HG03196 (cell line): ENCODE measurements at regions not wholly inside any gene's neighbourhood (a gene's known extent, or its start where the extent isn't known, plus 50 kb on each side); places are given as distances from the start of the nearest gene placed in this dataset.

ENCODE experiments used
- ATAC-seq: cut with Tn5 transposase; IDR thresholded peaks from one replicate; pipeline ENCODE4 v1.9.1; 2021; ENCODE audit not compliant: unreplicated experiment

DNA sequence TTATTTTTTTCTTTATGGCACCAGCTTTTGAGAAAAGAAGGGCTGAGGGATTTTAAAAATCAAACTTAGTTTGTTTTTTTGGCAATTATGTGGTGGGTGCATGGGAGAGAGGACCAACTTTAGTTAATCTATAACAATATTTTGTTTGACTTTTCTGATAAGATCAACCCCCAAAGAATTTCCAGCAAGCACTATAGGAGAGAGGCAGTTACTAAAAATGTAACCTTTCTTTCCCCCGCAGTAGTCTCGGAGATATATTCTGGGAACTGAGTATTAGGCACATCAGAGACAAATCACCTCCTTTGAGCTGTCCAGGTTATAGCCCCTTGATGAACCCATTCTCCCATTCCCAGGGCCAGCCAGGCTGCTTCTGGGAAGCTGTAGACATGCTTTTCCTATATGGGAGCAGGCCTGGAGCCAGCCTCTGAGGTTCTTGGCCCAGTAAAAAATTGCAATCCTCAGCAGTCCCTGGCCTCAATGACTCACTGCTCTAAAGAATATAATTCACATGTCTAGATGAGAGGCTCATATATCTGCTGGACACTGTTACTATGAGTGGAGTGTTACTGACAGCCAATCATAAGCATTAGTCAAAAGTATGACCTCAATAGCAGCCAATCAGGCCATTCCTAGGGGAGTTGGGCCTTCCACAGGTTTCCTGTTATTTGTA, 138.3 kb upstream of the AGBL1 start:
- no peak for ATAC-seq

DNA sequence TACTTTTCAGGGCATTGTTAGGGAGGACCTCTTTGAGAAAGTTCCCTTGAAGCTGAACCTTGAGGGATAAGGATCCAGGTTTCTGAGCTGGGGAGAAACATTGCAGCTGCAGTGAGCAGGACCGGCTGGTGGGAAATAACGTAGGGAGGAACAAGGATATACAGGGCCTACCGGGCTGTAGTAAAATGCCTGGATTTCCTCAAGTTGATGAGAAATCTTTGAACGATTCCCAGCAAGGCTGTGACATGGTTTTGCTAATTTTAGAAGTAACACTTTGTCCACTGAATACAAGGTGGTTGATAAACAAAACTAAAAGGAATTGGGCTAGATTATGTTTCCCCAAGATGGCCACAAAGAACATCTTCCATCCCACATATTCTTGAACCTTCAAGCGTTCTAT, 137.0 kb upstream of the AGBL1 start:
- ATAC-seq = no peak

DNA sequence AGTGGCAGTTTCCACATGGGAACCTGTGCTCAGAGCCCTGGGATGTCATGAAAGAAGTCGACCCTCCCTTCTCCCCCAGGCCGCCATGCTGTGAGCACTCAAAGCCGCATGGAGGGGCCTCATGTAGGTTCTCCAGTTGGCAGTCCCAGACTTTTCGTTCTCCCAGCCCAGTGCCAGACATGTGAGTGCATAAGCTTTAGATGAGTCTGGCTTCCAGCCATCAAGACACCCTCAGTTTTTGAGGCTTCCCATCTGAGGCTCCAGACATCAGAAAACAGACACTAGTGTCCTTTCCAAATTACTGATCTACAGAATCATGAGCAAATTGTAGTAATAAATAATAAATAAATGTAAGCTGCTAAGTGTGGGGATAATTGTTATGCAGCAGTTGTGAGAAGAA, 136.5 kb upstream of the AGBL1 start:
- ATAC-seq = no peak

DNA sequence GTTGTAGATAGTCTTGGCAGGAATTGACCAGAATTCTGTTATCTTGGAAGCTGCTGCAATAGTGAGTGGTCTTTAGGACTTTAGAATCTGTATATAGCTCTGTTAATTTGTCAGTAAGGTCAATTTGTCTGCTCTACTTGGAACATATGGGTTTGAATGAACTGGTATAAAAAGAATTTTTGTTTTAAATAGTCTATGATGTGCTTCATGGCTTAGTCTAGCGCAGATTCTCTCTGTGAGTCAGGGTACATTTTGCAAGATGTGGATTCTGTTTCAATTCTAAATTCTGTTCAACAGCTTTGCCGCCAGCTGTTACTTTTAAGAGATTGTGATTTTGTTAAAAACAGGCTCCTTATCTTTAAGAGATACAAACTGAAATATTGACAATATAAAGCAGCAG, 135.9 kb upstream of the AGBL1 start:
- no peak for ATAC-seq

DNA sequence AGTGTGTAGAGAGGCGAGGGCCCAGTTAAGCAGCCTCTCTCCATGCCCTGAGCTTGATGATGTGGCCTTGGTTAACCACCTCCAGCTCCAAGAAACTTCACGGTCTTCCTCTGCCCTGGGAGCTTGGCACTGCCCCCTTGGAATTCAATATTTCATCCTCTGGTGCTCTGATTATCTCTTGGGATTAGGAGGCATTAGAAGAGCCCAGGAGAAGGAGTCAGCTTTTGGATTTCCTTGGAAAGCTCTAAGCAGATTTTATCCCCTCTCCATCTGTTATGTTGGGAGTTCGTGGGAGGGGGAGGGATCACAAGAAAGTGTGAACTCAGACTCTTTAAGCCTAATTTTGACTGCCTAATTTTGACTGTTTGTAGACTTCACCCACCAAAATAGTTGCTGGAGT, 132.7 kb upstream of the AGBL1 start:
- no peak for ATAC-seq

DNA sequence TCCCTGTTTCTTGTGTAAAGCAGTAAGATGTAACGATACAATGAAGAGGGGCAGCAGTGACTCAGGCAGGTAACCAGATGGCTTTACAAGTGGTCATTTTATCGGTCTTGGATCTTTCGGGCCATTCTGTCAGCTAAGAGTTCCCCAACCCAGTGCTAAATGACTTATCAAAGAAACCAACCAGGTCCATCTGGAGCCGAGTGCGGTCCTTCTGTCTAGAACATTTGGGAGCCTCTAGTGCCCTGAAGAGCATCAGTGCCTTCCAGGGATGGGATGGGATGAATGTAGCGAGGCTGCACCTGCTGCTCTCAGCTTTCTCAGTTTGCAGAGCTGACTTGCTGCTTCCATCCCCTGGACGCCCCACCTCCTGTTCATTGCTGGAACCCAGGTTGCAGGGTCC, 131.7 kb upstream of the AGBL1 start:
- ATAC-seq = no peak

DNA sequence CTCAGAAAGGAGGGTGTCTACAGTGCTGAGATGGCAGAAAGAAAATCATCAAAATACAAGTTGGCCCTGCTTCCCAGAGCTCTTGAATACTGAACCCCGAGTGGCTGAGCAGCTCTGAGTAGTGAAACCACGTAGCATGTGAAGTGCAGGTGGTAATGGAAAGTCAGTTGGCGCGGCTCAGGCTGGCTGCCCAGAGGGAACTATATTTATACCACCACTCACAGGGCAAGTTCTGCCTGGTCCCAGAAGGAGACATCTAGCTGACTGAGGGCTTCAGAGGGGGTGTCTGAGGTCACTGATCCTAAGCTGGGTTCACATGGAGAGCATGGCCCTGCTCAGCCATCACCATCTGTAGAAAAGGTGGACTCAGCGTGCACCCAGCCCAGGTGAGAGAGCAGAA, 129.6 kb upstream of the AGBL1 start:
- no peak for ATAC-seq

DNA sequence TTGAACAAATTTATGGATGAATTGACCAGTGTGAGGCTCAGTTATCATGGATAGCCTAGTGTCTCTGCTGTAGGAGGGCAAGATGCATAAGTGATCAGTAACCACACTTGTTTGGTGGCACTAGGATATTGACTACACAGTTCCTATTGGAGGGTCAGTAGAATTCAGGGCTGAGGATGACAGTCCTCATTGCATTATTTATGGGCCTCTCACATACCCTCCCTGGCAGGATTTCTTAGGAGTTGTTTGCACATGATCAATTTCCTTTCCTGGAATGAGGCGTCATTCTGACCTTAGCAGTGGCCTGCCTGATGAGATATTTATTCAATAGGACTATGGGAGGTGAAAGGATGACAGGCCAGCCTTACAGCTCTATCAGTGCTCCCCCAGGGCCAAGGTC, 125.1 kb upstream of the AGBL1 start:
- no peak for ATAC-seq

DNA sequence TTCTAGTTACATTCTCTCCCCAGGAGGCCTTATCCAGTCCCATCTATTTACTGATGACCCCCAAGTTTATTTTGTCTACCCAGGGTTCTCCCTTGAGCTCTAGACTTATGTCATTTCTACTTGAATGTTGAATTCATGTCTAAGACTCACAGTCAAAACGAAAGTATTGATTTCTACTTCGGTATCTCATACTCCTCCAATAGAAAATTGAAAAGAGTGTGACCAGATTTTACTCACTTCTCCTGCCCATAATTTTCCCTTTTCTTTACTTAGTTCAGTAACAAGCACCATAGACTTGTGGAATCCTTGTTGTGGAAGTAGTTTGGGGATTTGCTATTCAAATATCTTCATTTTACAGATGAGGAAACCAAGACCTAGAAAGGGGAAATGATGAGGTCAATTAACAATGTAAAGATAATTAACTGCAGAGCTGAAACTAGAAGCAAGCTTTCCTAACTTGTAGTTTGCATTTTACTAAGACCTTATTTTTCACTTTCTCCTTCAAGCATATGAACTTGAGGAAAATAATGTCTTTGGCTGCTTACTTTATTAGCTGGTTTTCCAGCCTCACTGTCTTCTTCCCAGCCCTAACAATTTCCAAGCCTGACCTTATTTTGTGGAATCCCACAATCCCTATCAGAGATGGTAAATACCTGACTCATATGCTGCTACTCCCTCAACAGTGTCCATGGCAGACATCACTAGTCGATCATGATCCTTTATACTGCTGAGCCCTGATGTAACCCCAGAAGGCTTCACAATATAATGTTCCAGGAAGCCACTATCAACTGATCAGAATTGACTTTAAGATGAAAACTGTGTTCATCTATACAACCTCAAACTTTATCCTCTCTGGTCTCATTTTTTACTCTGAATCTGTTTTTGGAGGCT, 123.9 kb upstream of the AGBL1 start:
- peak; percentile 87 for ATAC-seq

DNA sequence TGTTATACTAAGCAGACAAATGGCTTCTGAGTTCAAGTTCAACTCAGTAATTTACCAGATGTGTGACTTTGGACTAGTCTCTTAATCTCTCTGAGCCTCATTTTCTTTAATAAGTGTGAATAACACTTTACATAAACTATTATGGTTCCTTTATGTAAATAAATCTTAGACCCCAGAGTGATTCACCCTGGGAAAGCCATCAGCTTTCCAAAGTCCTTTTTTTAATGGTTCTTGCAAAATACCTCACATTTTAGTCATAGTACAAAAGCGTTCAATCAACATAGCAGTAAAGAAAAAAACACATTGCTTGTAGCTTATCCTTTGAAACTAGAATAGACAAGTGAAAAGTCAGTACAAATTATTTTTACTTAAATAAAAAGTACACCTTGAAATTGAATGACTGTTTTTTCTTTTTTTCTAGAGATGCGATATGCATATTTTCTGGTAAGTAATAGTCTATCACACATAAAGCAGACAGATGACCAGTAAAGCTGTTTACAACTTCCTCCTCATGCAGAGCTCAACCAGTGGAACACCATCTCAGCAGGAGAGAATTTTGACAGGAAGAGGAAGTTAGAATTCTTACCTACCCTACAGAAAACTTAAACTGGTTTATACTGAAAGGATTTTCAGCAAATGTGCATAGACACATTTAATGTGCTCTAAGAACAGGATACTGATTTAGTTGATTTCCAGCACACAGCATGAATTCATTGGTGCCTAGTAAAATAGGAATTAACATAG, 123.0 kb upstream of the AGBL1 start:
- ATAC-seq = no peak

DNA sequence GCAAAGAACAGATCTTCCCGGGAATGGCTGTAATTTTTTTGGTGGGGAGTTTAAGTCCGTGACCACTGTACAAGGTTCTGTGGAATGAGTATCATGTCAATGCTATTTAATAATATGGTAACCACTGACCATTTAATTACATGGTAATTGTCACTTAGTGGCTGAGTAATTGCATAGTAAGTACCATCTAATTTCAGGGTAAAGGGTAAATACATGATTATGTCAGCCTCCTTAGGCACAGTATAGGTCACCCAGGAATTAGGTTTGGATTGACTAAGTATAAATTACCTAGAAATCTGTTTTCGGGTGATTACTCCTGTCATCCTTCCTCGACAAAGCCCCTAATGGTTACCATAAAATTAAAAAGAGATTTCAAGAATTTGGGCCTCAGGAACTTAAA, 120.1 kb upstream of the AGBL1 start:
- ATAC-seq = no peak

DNA sequence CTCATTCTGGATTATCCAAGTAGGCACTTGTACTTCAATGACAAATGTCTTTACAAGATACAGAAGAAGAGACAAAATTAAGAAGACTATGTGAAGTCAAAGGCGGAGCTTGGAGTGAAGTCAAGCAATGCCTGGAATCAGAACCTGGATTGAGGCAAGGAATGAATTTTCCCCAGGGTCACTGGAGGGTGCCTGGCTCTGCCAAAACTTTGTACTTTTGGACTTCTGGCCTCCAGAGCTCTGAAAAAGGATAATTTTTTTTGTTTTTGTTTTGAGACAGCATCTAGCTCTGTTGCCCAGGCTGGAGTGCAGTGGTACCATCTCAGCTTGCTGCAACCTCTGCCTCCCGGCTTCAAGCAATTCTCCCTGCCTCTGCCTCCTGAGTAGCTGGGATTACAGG, 119.3 kb upstream of the AGBL1 start:
- ATAC-seq = no peak

DNA sequence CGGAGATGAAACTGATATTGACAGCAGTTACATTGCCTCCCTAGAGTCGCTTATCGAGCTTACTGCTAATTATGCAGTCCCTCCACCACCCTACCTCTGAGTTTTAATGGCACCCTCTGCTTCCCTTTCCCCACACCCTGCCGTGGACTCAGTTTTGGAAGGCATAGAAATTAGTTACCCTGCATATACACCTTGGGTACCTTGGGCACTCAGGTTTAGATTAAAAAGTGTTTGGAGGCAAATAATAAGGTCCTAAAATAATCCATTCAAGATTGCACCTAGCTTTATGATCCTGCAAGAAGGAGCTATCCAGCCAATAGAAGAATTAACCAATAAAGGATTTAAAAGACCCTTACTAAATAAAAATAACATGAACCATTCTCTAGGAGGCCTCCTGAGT, 117.8 kb upstream of the AGBL1 start:
- no peak for ATAC-seq

DNA sequence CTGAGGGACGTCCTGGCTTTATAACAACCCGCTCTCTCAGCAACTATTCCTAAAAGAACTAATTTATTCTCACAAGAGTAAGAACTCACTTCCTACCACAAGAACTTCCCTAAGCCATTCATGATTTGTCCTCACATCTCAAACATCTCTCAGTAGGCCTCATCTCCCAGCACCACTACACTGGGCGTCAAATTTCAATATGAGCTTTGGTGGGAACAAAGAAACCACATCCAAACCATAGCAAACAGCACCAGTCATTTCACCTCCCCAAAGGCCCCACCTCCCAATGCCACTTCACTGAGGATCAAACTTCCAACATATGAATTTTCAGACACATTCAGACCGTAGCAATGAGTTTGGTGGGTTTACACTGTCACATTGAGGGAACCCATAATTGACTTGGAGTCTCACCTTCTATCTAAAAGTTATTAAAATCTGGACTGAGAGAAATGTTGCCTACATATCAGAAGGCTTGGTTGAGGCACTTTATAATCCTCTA, 116.4 kb upstream of the AGBL1 start:
- no peak for ATAC-seq

DNA sequence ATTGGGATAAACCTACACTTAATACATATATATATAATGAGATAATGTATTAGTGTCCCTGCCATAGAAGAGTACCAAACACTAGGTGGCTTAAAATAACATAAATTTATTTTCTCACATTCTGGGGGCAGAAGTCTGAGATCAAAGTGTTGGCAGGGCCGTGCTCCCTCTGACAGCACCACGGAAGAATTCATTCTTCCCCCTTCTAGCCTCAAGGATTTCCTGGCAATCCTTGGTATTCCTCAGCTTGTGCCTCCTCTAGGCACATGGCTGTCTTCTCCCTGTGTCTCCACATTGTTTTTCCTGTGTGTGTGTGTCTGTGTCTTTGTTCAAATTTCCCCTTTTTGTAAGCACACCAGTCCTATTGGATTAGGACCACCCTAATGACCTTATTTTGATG, 115.2 kb upstream of the AGBL1 start:
- ATAC-seq = no peak

DNA sequence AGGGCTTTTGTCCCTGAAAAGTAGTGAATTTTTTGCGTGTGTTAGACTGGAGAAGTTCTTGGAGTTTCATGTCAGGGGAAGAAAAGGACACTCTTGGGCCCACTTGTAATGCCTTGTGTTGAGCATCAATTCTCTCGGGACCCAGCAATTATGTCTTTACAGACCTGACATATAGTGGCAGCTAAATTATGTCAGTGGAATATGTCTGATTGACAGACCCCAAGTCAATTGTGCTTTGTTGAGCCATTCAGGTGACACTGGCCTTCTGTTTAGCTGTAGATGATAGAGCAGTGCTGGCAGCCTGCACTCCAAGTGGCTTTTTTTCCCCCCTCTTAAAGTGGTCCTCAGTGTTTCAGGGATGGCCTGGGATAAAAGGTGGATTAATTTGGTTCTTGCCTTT, 112.1 kb upstream of the AGBL1 start:
- ATAC-seq = no peak

DNA sequence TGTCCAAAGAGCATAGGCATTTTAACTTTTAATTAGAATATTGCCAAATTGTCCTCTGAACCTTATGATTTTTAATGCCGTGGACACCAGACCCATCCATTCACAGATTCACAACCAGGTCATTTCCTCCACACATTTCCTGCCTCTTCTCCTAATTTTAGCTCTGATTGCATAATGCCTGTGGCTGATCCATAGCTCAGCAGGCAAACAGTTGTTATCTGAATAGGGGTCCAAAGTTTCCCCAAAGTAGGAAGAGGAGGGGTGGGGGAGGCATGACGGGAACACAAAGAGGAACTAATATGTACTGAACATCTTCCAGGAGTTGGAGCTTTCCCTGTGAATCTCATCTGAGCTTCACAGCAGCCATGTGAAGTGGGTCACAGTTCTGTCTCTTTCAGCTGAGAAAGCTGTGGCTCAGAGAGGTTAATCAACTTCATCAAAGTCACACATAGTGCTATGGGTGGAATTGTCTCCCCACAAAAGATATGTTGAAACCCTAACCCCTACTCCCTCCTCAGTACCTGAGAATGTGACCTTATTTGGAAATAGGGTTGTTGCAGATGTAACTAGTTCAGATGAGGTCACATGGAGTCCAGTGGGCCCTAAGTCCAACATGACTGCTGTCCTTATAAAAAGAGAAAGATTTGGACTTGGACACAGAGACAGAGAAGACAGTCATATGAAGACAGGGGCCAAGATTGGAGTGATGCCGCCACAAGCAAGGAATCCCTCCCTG, 106.7 kb upstream of the AGBL1 start:
- no peak for ATAC-seq

DNA sequence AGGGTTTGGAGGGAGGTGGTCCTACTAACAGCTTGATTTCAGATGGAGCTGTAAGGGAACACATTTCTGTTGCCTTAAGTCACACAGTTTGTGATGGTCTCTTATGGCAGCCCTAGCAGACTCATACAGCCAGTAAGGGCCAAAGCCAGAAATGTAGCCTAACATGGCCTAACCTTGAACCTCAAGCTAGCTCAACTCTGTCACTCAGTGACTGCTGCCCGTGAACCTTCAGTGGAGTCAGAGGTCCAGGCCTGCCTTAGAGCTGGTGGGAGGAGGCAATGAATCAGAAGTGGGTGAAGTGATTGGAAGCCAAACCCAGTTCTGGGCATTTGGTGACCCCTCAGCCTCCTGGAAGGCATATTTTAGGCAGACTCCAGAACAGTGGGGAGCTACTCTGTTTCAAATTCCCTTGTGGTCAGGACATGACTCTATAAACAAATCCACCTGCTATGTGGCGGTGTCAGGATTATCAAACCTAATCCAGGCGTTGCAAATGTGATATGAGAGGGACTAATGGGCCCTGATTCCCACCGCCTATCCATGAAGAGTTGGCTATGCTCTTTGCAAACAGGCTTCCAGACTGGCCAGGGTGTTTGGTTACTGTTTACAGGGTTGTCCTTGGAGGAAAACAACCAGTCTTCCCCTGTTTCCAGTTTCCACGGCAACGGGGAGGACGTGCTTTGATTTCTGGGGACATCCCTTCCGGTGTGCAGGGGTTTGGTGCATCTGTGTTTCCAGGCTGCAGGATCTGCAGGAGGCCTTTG, 105.9 kb upstream of the AGBL1 start:
- no peak for ATAC-seq

DNA sequence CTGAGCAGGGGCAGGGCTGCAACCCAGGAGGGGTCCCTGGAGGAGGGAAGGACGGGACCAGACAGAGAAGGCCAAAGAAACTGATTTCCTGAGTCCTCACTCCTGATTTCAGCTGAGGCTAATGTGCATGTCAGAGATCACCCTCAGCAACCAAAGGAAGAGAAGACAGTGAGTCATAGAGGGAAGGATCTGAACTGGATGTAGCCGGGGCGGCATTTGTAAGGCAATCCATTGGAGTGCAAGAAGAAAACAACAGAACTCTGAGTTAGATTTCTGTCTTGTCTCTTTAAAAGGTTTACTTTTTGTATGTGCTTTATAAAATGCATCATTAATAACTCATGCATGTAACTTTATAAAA, 105.3 kb upstream of the AGBL1 start:
- no peak for ATAC-seq

DNA sequence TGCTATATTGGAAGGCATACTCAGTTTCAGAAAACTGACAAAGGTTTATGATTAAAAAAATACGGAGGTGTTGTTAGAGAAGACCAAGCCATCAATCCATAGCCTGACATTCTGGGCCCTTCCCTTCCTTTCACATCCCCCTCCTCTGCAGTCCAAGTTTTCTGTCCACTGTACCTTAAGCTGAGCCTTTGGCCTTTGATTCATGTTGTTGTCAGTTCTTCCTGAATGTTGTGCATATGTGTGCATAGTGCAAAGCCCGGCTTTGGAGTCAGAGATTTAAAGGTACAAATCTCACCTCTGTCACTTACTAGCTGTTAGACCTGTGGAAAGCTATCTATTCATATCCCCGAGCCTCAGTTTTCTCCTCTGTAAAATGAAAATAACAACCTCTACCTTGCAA, 104.9 kb upstream of the AGBL1 start:
- ATAC-seq = no peak
